ENCODE measurements at regions not wholly inside any gene's neighbourhood (a gene's known extent, or its start where the extent isn't known, plus 50 kb on each side); places are given as distances from the start of the nearest gene placed in this dataset.

- intact Hi-C loops (cut with DNase I): no loop called here
- no peak for DNase-seq (ENCODE audit: low spot score)
Observed at GRCh38 chr14:98623788-98624415, 648.1 kb downstream of the BCL11B start.

- no peak for DNase-seq (ENCODE audit: low spot score)
- intact Hi-C loops (cut with DNase I): no loop called here
Observed at GRCh38 chr14:98633380-98633779, 638.6 kb downstream of the BCL11B start.

GRCh38 chr14:98634043-98634820 is 637.8 kb downstream of the BCL11B start:
- no peak for DNase-seq (ENCODE audit: low spot score)
- intact Hi-C loops (cut with DNase I): no loop called here

- intact Hi-C loops (cut with DNase I): no loop called here
Observed at GRCh38 chr14:98638366-98638765, 633.6 kb downstream of the BCL11B start.

GRCh38 chr14:98647754-98648153 is 624.2 kb downstream of the BCL11B start:
- no peak for DNase-seq (ENCODE audit: low spot score)
- intact Hi-C loops (cut with DNase I): no loop called here

More at GRCh38 chr14:98638366-98638765, 633.6 kb downstream of the BCL11B start:
- DNase-seq (ENCODE audit: low spot score): no peak

- no peak for DNase-seq (ENCODE audit: low spot score)
- intact Hi-C loops (cut with DNase I): no loop called here
Observed at GRCh38 chr14:98651037-98651436, 621.0 kb downstream of the BCL11B start.

- no peak for DNase-seq (ENCODE audit: low spot score)
- intact Hi-C loops (cut with DNase I): no loop called here
Observed at GRCh38 chr14:98665007-98665406, 607.0 kb downstream of the BCL11B start.

- DNase-seq (ENCODE audit: low spot score): no peak
- intact Hi-C loops (cut with DNase I): no loop called here
Observed at GRCh38 chr14:98666545-98666944, 605.5 kb downstream of the BCL11B start.

- intact Hi-C loops (cut with DNase I): no loop called here
Observed at GRCh38 chr14:98682033-98682432, 590.0 kb downstream of the BCL11B start.

GRCh38 chr14:98682726-98683125 is 589.3 kb downstream of the BCL11B start:
- intact Hi-C loops (cut with DNase I): no loop called here
- DNase-seq (ENCODE audit: low spot score): no peak

More at GRCh38 chr14:98682033-98682432, 590.0 kb downstream of the BCL11B start:
- no peak for DNase-seq (ENCODE audit: low spot score)

- no peak for DNase-seq (ENCODE audit: low spot score)
- intact Hi-C loops (cut with DNase I): no loop called here
Observed at GRCh38 chr14:98684468-98684867, 587.5 kb downstream of the BCL11B start.

- no peak for DNase-seq (ENCODE audit: low spot score)
- intact Hi-C loops (cut with DNase I): no loop called here
Observed at GRCh38 chr14:98685725-98686124, 586.3 kb downstream of the BCL11B start.

- intact Hi-C loops (cut with DNase I): no loop called here
- no peak for DNase-seq (ENCODE audit: low spot score)
Observed at GRCh38 chr14:98688446-98688845, 583.6 kb downstream of the BCL11B start.

- no peak for DNase-seq (ENCODE audit: low spot score)
- intact Hi-C loops (cut with DNase I): no loop called here
Observed at GRCh38 chr14:98689951-98690350, 582.0 kb downstream of the BCL11B start.

GRCh38 chr14:98692832-98693231 is 579.2 kb downstream of the BCL11B start:
- intact Hi-C loops (cut with DNase I): no loop called here
- DNase-seq (ENCODE audit: low spot score): no peak

GRCh38 chr14:98694541-98694940 is 577.5 kb downstream of the BCL11B start:
- DNase-seq (ENCODE audit: low spot score): no peak
- intact Hi-C loops (cut with DNase I): no loop called here

- intact Hi-C loops (cut with DNase I): no loop called here
- no peak for DNase-seq (ENCODE audit: low spot score)
Observed at GRCh38 chr14:98695809-98696208, 576.2 kb downstream of the BCL11B start.

GRCh38 chr14:98698341-98698740 is 573.7 kb downstream of the BCL11B start:
- DNase-seq (ENCODE audit: low spot score): no peak
- intact Hi-C loops (cut with DNase I): no loop called here

- intact Hi-C loops (cut with DNase I): no loop called here
Observed at GRCh38 chr14:98700748-98701147, 571.2 kb downstream of the BCL11B start.

GRCh38 chr14:98701377-98701776 is 570.6 kb downstream of the BCL11B start:
- intact Hi-C loops (cut with DNase I): no loop called here
- no peak for DNase-seq (ENCODE audit: low spot score)

More at GRCh38 chr14:98700748-98701147, 571.2 kb downstream of the BCL11B start:
- DNase-seq (ENCODE audit: low spot score): no peak

GRCh38 chr14:98704441-98704840 is 567.6 kb downstream of the BCL11B start:
- DNase-seq (ENCODE audit: low spot score): no peak
- intact Hi-C loops (cut with DNase I): no loop called here
